Skeletal muscle tissue (tissue), 3 donors: ENCODE measurements at regions not wholly inside any gene's neighbourhood (a gene's known extent, or its start where the extent isn't known, plus 50 kb on each side); places are given as distances from the start of the nearest gene placed in this dataset.

Experiments
- H3K27ac ChIP-seq: one replicate; pipeline ENCODE4 v1.7.0; 2013; ENCODE audit warnings: mild to moderate bottlenecking, low read depth, low read length, inconsistent platforms
- H3K27me3 ChIP-seq, 3 donors: one replicate each; pipeline ENCODE4 v1.7.0; 2013; ENCODE audit warnings: low read length in 3 of 3; ENCODE audit not compliant: control insufficient read depth in 3 of 3, insufficient read depth in 3 of 3
- H3K36me3 ChIP-seq, 3 donors: one replicate each; pipeline ENCODE4 v1.7.0; 2013; ENCODE audit warnings: low read length in 3 of 3; ENCODE audit not compliant: control insufficient read depth in 3 of 3, insufficient read depth in 3 of 3
- H3K4me1 ChIP-seq, 3 donors: one replicate each; pipeline ENCODE4 v1.7.0; 2013; ENCODE audit warnings: low read length in 3 of 3, mild to moderate bottlenecking in 3 of 3; ENCODE audit not compliant: control insufficient read depth in 3 of 3, insufficient read depth in 3 of 3
- H3K4me3 ChIP-seq, 3 donors: one replicate each; pipeline ENCODE4 v1.7.0; 2013; ENCODE audit warnings: low read length in 3 of 3
- H3K9ac ChIP-seq, 3 donors: one replicate each; pipeline ENCODE4 v1.7.0; 2013; ENCODE audit warnings: low read length in 3 of 3, mild to moderate bottlenecking in 3 of 3, moderate library complexity in 2 of 3, low read depth in 1 of 3
- H3K9me3 ChIP-seq, 3 donors: one replicate each; pipeline ENCODE4 v1.7.0; 2013; ENCODE audit warnings: low read length in 3 of 3; ENCODE audit not compliant: control insufficient read depth in 3 of 3
- donor health status: Osteomylitis.

DNA sequence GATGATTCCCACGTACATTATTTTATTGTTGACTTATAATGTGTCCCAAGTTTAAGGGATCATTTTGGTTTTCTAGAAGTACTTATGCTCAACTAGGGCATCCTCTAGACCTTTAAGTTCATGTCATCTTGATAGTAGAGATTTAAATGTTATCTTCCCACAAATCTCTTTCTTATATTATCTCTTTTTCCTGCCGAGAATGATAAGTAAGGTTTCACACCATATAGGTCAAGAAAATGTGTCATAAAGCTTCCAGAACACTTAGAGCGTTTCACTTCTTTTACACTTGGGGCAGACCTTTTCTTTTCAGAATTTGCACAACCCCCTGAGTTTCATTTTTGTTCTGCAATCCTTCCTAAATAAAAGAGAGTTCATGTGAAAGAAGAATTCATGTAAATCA, 142.0 kb upstream of the CBLB start:
- Histone ChIP-seq H3K4me3 (no peak overlapping the region), H3K9ac (no peak overlapping the region), H3K27me3 (peaks cover 0 to 2% (median 0%) of the 10 kb centered on the region in 3 donors), H3K27ac (no peak overlapping the region), H3K4me1 (no peaks in the 10 kb centered on the region), H3K9me3 (no peaks in the 10 kb centered on the region), H3K36me3 (no peaks in the 10 kb centered on the region)

DNA sequence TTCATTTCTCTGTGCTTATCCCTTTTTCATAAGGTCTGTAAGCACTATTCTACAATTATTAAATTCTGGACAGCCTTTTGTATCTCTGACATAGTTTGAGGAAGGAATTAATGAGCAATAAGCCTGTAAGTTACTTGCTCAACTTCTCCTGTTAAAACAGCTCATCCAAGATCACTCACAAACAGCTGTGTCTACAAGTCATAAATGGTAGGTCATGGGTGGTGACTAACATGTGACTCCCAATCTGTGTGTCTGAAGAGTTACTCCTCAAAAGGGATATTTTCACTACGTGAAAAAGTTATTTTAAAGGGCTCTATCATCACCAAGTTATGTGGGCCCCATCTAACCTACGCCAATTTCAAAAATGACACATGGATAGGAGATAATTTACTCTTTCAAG, 145.2 kb upstream of the CBLB start:
- no peaks in the 10 kb centered on the region for H3K9me3 ChIP-seq
- no peak overlapping the region for H3K27ac ChIP-seq
- no peak overlapping the region for H3K4me3 ChIP-seq
- no peaks in the 10 kb centered on the region for H3K36me3 ChIP-seq
- no peak overlapping the region for H3K9ac ChIP-seq
- peaks cover 0 to 2% (median 0%) of the 10 kb centered on the region in 3 donors for H3K27me3 ChIP-seq
- no peaks in the 10 kb centered on the region for H3K4me1 ChIP-seq

DNA sequence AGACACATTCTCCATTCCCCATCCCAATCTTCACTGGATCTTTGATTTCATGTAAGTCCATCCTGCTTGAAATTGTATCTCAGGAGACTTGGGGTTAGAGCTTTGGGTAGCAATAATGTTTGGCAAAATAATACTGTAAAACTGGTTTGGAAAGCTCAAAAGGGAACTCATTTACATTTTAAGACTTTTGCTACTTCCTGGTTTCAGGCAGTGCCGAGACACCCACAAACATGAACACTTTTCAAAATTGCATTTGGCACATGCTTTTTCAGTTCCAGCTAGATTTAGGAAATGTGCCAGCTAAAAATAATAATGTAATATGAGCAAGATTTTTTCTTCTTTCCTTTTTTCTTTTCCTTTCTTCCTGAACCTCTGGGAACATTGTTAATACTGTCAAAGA, 145.7 kb upstream of the CBLB start:
- Histone ChIP-seq H3K27ac (no peak overlapping the region), H3K9ac (no peak overlapping the region)

DNA sequence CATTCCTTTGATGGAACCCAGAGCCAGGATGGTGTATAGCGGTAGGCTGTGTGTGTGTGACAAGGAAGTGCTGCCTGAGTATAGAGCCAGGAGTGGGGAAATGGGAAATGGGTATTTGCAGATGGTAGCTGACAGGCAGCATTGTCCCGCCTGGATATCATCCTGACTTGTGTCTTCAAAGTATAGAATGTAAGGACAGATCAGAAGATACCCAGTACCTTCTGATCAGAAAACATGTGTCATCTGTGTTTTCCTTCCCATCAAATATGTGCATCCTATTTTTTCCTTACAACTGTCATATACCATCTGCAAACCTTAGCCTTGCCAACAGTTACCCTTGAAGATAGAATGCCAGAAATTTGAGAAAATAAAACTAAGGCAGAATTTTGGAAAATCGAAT, 146.2 kb upstream of the CBLB start:
- Histone ChIP-seq H3K27ac (no peak overlapping the region), H3K4me3 (no peak overlapping the region), H3K27me3 (no peaks in the 10 kb centered on the region), H3K36me3 (no peaks in the 10 kb centered on the region), H3K4me1 (no peaks in the 10 kb centered on the region), H3K9ac (no peak overlapping the region), H3K9me3 (no peaks in the 10 kb centered on the region)

More for the DNA sequence above, 145.7 kb upstream of the CBLB start:
- Histone ChIP-seq H3K4me1 (no peaks in the 10 kb centered on the region), H3K27me3 (no peaks in the 10 kb centered on the region), H3K9me3 (no peaks in the 10 kb centered on the region), H3K4me3 (no peak overlapping the region), H3K36me3 (no peaks in the 10 kb centered on the region)

DNA sequence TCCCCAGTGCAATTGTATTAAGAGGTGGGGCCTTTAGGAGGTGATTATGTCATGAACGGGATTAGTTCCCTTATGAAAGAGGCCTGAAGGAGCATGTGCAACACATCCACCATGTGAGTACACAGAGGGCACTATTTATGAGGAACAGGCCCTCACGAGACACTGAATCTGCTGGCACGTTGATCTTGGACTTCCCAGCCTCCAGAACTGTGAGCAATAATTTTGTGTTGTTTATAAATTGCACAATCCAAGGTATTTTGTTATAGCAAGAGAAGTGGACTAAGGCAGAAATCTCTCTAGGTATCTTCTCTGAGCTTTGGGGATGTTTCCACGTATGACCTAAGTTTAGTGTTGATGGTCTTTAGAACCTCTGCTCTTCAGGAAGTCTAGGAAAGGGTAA, 149.3 kb upstream of the CBLB start:
- no peaks in the 10 kb centered on the region for H3K9me3 ChIP-seq
- no peaks in the 10 kb centered on the region for H3K27me3 ChIP-seq
- no peaks in the 10 kb centered on the region for H3K36me3 ChIP-seq
- no peaks in the 10 kb centered on the region for H3K4me1 ChIP-seq
- H3K9ac ChIP-seq: no peak overlapping the region
- no peak overlapping the region for H3K27ac ChIP-seq
- H3K4me3 ChIP-seq: no peak overlapping the region

DNA sequence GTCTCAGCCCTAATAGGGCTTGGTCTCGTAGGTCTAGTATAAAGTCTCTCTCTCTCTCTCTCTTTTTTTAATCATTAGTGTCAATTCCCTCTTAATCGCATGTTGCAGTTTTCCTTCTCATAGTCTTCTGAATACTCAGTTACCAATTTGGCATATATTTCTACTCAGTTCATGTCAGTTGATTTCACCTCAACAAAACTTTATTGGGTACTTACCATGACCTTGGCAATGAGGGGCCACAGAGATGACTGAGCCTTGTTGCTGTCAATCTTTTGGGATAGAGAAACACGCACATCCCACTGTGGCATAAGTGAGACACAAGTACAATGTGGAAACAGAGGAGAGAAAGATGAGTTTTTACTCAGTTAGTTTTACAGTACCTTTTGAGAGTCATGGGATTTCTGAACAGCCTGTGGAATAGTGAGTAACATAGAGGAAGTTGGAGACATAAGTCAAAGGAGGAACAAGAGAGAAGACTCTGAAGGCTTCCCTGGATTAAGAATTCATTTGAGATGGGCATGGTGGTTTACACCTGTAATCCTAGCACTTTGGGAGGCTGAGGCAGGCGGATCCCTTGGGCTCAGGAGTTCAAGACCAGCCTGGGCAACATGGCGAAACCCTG, 150.2 kb upstream of the CBLB start:
- Histone ChIP-seq H3K4me1 (no peaks in the 10 kb centered on the region), H3K9ac (no peak overlapping the region), H3K36me3 (no peaks in the 10 kb centered on the region), H3K4me3 (no peak overlapping the region), H3K27ac (no peak overlapping the region), H3K27me3 (no peaks in the 10 kb centered on the region), H3K9me3 (no peaks in the 10 kb centered on the region)

DNA sequence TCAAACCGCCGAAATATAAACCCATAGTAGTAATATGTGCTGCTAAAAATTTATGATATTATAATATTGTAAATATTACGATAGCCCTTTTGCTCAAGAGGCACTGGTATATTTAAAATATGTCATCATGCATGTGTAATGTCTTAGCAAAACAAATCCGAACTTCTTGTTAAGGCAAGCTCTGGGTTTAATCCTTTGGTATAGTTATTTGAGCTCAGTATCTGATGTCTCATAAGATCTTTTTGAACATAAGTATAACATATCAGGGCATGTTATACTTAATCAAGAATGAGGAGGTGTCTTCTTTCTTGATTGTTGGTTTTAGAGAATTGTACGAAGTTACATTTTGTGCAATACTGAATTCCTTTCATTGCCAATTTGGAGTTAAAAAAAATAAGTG, 154.1 kb upstream of the CBLB start:
- Histone ChIP-seq H3K4me3 (no peak overlapping the region), H3K9me3 (no peaks in the 10 kb centered on the region), H3K36me3 (no peaks in the 10 kb centered on the region), H3K27ac (no peak overlapping the region), H3K4me1 (no peaks in the 10 kb centered on the region), H3K27me3 (no peaks in the 10 kb centered on the region), H3K9ac (no peak overlapping the region)

DNA sequence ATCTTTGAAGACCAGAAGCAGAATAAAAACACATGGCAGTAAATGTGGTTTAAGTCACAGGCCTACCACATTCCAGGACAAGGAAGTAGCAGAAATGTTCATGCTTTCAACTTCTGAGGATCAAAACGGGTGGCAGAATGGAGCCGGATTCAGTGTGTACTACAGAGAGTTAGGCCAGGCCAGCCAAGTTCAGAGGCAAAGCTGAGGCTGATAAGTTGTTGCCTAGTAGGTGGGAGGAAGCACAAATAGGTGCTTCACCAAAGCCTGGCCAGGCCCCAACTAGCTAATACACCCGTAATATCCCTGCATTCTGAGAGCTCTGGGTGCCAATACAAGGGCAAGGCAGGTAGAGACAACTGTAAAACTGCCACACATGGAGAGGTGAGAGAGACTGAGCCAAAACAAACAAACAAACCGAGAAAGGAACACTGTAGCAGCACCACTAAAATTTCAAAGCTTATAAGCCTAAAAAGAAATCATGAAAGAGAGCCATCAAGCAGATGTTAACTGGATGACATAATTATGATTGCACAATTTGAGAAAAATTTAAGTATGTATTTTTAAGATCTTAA, 156.4 kb upstream of the CBLB start:
- no peak overlapping the region for H3K9ac ChIP-seq

DNA sequence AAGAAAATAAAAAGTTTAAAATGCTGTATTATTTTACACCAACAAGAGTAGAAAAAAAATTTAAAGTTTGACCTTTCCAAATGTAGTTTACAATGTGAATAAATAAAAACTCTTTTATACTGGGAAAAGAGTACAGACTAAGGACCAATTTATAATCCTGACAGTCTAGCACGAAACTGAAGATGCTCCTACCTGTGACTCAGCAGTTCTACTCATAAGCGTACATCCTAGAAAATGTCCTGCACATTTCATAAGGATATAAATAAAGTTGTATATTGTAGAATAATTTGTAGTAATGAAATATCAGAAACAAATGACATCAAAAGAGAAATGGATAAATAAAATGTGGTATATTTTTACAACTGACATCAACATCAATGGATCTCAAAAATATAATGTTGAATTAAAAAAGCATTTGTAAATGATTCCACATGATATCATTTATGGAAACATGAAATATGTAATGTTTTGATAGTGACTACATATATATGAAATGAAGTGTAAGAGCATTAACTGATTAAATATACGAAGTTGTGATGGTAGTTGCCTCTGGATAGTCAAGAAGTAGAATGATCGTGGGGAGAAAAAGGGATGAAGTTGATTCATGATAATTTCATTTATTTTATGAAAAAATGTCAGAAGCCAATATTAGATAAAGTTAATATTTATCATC, 161.3 kb upstream of the CBLB start:
- no peak overlapping the region for H3K27ac ChIP-seq
- no peak overlapping the region for H3K9ac ChIP-seq
- no peaks in the 10 kb centered on the region for H3K4me1 ChIP-seq
- no peaks in the 10 kb centered on the region for H3K36me3 ChIP-seq
- H3K27me3 ChIP-seq: no peaks in the 10 kb centered on the region
- H3K4me3 ChIP-seq: no peak overlapping the region
- H3K9me3 ChIP-seq: no peaks in the 10 kb centered on the region

More for the DNA sequence above, 156.4 kb upstream of the CBLB start:
- H3K4me1 ChIP-seq: no peaks in the 10 kb centered on the region
- no peak overlapping the region for H3K27ac ChIP-seq
- H3K9me3 ChIP-seq: no peaks in the 10 kb centered on the region
- no peaks in the 10 kb centered on the region for H3K27me3 ChIP-seq
- no peak overlapping the region for H3K4me3 ChIP-seq
- no peaks in the 10 kb centered on the region for H3K36me3 ChIP-seq

DNA sequence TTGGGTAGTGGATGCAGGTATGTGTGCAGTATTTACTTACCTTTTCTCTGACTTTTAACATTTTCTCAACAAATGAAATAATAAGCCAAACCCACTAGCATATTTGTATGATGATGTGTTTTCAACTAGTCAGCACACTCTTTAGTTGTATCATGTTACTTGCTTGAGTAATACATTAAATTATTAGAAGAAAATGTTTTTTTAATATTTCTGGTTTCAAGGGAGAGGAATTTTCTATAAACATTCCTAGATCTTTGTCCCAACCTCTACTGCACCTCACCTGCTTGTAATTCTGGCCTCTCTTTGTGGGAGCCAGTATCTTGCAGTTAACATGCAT, 161.8 kb upstream of the CBLB start:
- Histone ChIP-seq H3K27ac (no peak overlapping the region), H3K36me3 (no peaks in the 10 kb centered on the region), H3K9ac (no peak overlapping the region), H3K9me3 (no peaks in the 10 kb centered on the region), H3K4me1 (no peaks in the 10 kb centered on the region), H3K4me3 (no peak overlapping the region), H3K27me3 (no peaks in the 10 kb centered on the region)
